IPS-18a (cell line): ENCODE measurements at regions not wholly inside any gene's neighbourhood (a gene's known extent, or its start where the extent isn't known, plus 50 kb on each side); places are given as distances from the start of the nearest gene placed in this dataset.

Source experiments
- H3K27ac ChIP-seq: one replicate; pipeline ENCODE4 v1.5.1; 2013; ENCODE audit warnings: low read length
- H3K27me3 ChIP-seq: one replicate; pipeline ENCODE4 v1.6.1; 2013; ENCODE audit warnings: mild to moderate bottlenecking, low read length; ENCODE audit not compliant: control insufficient read depth, insufficient read depth
- H3K36me3 ChIP-seq: one replicate; pipeline ENCODE4 v1.6.1; 2013; ENCODE audit warnings: low read depth, low read length; ENCODE audit not compliant: control insufficient read depth
- H3K4me1 ChIP-seq: one replicate; pipeline ENCODE4 v1.6.1; 2013; ENCODE audit warnings: low read depth, low read length; ENCODE audit not compliant: control insufficient read depth
- H3K4me3 ChIP-seq: one replicate; pipeline ENCODE4 v1.5.1; 2013; ENCODE audit warnings: low read length
- H3K9ac ChIP-seq: one replicate; pipeline ENCODE4 v1.6.1; 2013; ENCODE audit warnings: mild to moderate bottlenecking, low read length, moderate library complexity
- H3K9me3 ChIP-seq: one replicate; pipeline ENCODE4 v1.6.1; 2013; ENCODE audit warnings: low read depth, low read length; ENCODE audit not compliant: control insufficient read depth

DNA sequence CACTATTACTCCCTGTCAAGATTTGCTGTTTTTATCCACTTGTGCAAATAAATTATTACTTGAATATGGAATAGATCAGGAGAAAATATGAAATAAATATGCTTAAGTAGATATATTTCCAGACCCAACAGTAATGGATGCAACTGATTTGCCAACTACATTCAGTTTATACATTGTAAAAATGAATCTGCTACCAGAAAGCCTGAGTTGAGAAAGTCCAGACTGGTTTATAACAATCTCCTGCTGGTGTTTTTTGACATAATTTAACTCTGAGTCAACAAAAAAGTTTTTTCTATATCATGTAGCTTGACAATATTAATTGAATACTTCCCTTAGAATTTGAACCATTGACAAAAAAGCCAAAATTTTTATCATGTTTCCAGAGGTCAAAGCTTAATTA, 265.8 kb upstream of the SEMA3D start:
- no peaks in the 10 kb centered on the region for H3K4me1 ChIP-seq
- no peaks in the 10 kb centered on the region for H3K27me3 ChIP-seq
- H3K4me3 ChIP-seq = no peak overlapping the region
- H3K27ac ChIP-seq = no peak overlapping the region
- no peaks in the 10 kb centered on the region for H3K36me3 ChIP-seq
- H3K9ac ChIP-seq = no peak overlapping the region
- H3K9me3 ChIP-seq = no peaks in the 10 kb centered on the region

DNA sequence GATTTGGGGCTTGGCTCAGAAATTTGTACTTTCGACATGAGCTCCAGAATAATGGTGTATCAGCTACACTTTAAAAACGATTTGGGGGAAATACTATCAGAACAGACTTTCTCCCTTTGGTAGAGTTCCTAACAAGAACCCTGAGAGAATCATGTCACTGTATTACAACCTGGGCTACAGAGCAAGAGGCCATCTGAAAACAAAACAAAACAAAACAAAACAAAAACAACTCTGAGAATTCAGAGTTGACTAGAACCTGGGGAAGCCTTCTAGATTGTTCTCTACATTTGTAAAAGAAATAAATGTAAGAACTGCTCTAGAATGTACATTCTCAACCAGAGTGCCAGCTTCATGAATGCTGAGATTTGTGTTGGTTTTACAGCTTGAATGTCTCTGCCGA, 262.6 kb upstream of the SEMA3D start:
- H3K4me1 ChIP-seq = no peaks in the 10 kb centered on the region
- no peaks in the 10 kb centered on the region for H3K36me3 ChIP-seq

DNA sequence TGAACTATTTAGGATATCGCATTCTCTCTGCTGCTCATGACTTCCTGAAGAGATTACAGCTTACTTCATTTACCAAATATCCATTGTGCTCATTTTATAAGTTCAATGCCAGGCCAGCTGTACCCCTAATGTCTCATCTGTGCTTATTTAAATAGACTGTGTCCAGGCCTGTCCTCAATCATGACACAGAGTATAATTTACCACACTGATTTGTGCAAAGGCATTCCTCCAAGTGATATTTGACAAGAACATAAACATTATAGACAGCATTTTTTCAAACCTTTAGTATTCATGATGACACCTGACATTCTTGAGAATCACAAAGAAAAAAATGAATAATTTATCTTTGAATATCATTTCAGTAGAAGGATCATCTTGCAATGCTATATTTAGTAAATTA, 260.1 kb upstream of the SEMA3D start:
- Histone ChIP-seq H3K9me3 (no peaks in the 10 kb centered on the region), H3K27ac (no peak overlapping the region), H3K36me3 (no peaks in the 10 kb centered on the region), H3K4me1 (no peaks in the 10 kb centered on the region), H3K4me3 (no peak overlapping the region), H3K27me3 (no peaks in the 10 kb centered on the region), H3K9ac (no peak overlapping the region)

More for the DNA sequence above, 262.6 kb upstream of the SEMA3D start:
- no peaks in the 10 kb centered on the region for H3K9me3 ChIP-seq
- no peak overlapping the region for H3K4me3 ChIP-seq
- no peak overlapping the region for H3K9ac ChIP-seq
- no peaks in the 10 kb centered on the region for H3K27me3 ChIP-seq
- H3K27ac ChIP-seq = no peak overlapping the region

DNA sequence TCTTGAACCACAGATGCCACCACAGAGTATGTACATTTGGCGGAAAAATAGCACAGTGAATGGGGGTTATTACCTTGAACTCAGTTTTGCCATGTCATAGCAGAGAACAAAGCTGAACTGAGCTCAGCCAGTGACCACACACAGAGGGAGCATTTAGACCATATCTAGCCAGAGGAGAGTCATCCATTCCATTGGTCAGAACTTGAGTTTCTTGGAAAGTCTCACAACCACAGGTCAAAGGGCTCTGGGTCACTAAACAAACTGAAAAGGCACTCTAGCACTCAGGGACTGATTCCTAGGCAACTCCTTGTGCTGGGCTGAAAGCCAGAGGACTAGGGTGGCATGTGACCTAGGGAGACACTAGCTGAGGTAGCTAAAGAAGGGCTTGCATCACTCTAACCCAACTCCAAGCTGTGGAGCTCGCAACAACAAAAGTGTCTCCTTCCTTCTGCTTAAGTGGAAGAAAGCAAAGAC, 239.7 kb upstream of the SEMA3D start:
- H3K9me3 ChIP-seq = no peaks in the 10 kb centered on the region
- H3K4me3 ChIP-seq = no peak overlapping the region
- H3K27ac ChIP-seq = no peak overlapping the region
- H3K27me3 ChIP-seq = no peaks in the 10 kb centered on the region
- no peaks in the 10 kb centered on the region for H3K36me3 ChIP-seq
- H3K9ac ChIP-seq = no peak overlapping the region
- H3K4me1 ChIP-seq = no peaks in the 10 kb centered on the region

DNA sequence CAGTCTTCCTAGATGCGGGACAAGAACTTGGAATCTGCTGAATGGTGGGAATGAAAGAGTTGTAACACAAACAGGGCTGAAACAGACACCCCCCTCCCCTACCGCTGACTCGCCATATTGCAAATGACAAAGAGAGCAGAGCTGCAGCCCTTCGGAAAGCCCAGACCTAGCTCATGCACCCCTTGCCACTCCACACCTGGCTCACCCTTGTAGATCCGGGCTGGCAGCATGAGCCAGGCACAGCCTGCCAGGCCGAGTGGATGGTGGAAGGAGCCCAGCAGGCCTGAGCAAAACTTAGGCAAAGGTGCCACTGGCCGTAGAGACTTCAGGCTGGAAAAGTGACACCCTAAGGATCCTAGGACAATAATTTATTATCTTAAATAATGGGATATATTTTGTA, 237.4 kb upstream of the SEMA3D start:
- Histone ChIP-seq H3K27me3 (no peaks in the 10 kb centered on the region), H3K36me3 (no peaks in the 10 kb centered on the region), H3K4me3 (no peak overlapping the region), H3K27ac (no peak overlapping the region), H3K9me3 (no peaks in the 10 kb centered on the region), H3K9ac (no peak overlapping the region), H3K4me1 (no peaks in the 10 kb centered on the region)

DNA sequence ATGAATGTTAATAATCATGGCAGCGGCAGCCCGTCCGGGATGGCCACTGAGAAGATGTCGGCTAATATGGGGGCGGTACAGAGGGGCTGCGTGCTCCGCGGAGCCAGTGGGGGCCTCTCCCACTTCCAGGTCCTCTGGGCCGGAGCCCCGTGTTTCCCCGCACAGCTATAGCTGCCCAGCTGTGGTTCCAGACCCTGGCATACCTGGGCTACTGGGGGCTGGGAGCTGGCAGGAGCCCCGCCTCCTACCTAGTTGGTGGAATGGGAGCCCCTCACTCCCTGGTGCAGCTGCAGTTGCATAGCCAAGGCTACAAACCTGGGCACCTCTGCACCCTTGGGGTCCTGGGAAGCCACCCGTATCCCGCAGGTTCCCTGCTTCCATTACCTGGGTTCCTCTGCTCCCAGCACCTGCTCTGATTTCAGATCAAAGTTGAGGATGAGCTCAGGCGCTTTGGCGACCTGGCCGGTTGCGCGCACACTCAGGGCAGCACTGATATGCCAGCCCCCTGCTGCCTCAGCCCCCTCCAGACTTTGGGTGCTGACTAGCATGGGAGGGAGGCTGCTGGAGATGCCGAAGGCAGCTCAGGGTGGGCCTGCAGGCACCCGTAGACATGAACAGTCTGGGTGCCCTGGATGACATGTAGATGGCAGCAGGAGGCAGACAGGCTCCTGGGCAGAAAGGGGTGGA, 236.5 kb upstream of the SEMA3D start:
- no peak overlapping the region for H3K27ac ChIP-seq
- no peak overlapping the region for H3K9ac ChIP-seq
- H3K4me1 ChIP-seq = no peaks in the 10 kb centered on the region
- H3K4me3 ChIP-seq = no peak overlapping the region
- H3K9me3 ChIP-seq = no peaks in the 10 kb centered on the region
- no peaks in the 10 kb centered on the region for H3K36me3 ChIP-seq
- H3K27me3 ChIP-seq = no peaks in the 10 kb centered on the region

DNA sequence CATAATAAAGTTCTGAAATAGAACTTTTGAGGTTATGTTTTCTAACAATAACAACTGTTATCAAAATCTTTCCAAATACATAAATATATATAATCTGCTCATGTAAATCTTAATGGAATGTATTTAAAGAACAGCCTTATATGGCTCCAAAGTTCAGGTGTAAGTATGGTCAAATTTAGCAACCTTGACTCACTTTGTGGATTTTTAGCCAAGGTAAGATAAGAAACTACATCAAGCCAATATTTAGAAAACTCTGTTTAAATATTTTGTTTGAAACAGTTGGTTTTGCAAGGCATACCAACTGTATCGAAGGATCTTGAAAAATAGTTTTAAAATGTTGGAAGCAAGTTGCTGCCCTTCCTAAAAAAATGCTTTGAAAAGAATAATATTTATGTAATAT, 228.9 kb upstream of the SEMA3D start:
- Histone ChIP-seq H3K4me1 (no peaks in the 10 kb centered on the region), H3K9me3 (no peaks in the 10 kb centered on the region), H3K9ac (no peak overlapping the region), H3K27me3 (no peaks in the 10 kb centered on the region), H3K27ac (no peak overlapping the region), H3K36me3 (no peaks in the 10 kb centered on the region), H3K4me3 (no peak overlapping the region)

DNA sequence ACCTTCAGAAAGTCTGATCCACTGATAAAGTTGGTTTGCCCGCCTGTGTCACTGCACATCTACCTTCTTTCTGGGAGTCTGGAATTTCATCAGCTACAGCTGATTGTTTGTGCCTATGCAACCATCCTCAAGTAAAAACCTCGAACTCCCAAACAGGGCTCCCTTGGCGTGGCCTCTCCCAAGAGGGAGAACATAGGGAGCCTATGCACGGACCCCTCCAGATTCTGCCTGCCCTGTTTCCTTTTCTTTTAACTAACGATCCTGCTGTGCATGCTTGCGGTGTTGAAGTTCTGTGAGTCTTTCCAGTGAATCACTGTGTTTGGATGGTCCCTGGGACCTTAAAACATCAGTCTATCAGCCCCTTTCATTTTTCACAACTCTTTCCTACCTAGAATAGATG, 226.9 kb upstream of the SEMA3D start:
- no peak overlapping the region for H3K9ac ChIP-seq
- H3K27me3 ChIP-seq = no peaks in the 10 kb centered on the region
- no peaks in the 10 kb centered on the region for H3K4me1 ChIP-seq
- no peaks in the 10 kb centered on the region for H3K36me3 ChIP-seq
- H3K4me3 ChIP-seq = no peak overlapping the region
- H3K27ac ChIP-seq = no peak overlapping the region
- no peaks in the 10 kb centered on the region for H3K9me3 ChIP-seq

DNA sequence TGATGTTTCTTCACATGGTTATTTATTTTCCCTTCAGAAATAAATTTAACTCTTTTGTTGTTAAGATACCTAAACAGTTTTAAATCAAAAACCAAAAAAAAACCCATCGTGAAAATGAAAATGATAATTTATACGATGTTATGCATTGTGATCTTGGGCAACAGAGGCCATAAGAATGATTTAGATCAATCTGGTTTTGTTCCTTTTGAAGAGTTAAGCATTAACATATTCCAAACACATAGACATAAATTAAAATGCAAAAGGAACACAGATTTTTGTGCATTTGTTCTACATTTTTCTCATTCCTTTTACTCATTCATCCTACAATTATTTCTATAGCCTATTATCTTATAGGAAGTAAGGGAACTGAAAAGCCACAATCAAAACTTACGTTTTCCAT, 226.1 kb upstream of the SEMA3D start:
- H3K4me1 ChIP-seq = no peaks in the 10 kb centered on the region
- no peaks in the 10 kb centered on the region for H3K27me3 ChIP-seq
- H3K36me3 ChIP-seq = no peaks in the 10 kb centered on the region
- no peak overlapping the region for H3K9ac ChIP-seq
- no peaks in the 10 kb centered on the region for H3K9me3 ChIP-seq
- H3K4me3 ChIP-seq = no peak overlapping the region
- no peak overlapping the region for H3K27ac ChIP-seq

DNA sequence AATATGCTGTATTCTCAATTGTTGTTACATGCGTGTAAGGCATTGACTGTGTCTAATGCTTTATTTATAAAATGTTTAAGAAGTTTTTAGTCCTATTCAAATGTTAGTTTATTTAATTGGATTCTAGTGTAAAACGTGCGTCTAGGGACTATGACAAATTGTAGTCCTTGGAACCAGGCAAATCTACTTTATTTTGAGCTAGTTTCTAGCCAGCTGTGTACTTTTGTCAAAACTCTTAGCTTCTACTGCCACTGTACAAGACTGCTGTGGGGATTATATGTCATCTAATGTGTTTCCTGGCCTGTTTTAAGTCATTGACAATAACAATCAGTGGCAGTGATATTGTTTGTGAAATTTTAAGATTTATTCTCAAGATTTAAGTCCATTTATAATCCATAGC, 220.5 kb upstream of the SEMA3D start:
- H3K4me1 ChIP-seq = no peaks in the 10 kb centered on the region
- no peaks in the 10 kb centered on the region for H3K9me3 ChIP-seq
- H3K27ac ChIP-seq = no peak overlapping the region
- no peak overlapping the region for H3K4me3 ChIP-seq
- H3K27me3 ChIP-seq = no peaks in the 10 kb centered on the region
- H3K36me3 ChIP-seq = no peaks in the 10 kb centered on the region
- H3K9ac ChIP-seq = no peak overlapping the region

DNA sequence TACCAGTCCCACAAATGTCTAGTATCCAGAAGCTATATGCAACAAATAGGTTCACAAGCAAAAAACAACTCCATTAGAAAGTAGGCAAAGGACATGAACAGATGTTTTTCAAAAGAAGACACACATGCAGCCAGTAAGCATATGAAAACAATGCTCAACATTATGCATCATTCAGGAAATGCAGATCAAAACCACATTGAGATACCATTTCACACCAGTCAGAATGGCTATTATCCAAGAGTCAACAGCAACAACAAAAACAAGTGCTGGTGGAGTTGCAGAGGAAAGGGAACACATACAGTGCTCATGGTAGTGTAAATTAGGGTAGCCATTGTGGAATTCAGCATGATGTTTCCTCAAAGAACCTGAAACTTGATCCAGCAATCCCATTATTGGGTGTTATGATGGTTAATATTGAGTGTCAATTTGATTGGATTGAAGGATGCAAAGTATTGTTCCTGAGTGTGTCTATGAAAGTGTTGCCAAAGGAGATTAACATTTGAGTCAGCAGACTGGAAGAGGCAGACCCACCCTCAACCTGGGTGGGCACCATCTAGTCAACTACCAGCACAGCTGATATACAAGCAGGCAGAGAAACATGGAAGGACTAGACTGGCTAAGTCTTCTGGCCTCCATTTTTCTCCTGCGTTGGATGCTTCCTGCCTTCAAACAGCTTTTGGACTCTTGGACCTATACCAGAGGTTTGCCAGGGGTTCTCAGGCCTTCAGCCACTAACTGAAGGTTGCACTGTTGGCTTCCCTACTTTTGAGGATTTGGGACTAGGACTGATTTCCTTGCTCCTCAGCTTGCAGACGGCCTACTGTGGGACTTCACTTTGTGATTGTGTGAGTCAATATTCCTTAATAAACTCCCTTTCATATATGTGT, 218.4 kb upstream of the SEMA3D start:
- no peaks in the 10 kb centered on the region for H3K27me3 ChIP-seq
- H3K4me1 ChIP-seq = no peaks in the 10 kb centered on the region
- no peak overlapping the region for H3K9ac ChIP-seq
- no peaks in the 10 kb centered on the region for H3K9me3 ChIP-seq
- H3K36me3 ChIP-seq = no peaks in the 10 kb centered on the region
- H3K27ac ChIP-seq = no peak overlapping the region
- H3K4me3 ChIP-seq = no peak overlapping the region

DNA sequence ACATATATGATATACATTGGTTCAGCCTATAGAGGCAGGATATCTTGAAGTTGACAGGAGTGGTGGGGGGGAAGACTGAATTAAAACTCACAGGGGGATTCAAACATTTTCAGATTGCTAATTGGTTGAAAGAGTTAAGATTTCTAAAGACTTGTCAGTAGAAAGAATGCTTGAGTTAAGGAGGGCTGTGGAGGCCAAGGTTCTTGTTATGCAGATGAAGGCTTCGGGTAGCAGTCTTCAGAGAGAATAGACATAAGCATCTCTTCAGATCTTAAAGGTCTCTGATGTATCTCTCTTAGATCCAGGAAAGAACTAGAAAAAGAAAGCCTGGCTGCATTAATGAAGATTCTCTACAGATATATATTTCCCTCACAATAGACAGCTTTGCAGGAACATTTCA, 209.8 kb upstream of the SEMA3D start:
- Histone ChIP-seq H3K27me3 (no peaks in the 10 kb centered on the region), H3K4me1 (peaks cover 14% of the 10 kb centered on the region), H3K4me3 (no peak overlapping the region), H3K27ac (no peak overlapping the region), H3K36me3 (no peaks in the 10 kb centered on the region), H3K9ac (no peak overlapping the region), H3K9me3 (no peaks in the 10 kb centered on the region)
